Osteoblast (primary cell): ENCODE measurements at regions not wholly inside any gene's neighbourhood (a gene's known extent, or its start where the extent isn't known, plus 50 kb on each side); places are given as distances from the start of the nearest gene placed in this dataset.

Experiments used
- DNase-seq: peaks from one replicate; pipeline ENCODE4 v3.0.0; 2011; ENCODE audit warnings: low spot score, mixed read lengths; ENCODE audit not compliant: insufficient read length; ENCODE audit errors: missing footprints
- H2AFZ ChIP-seq: 2 replicates; pipeline ENCODE4 v1.6.0; 2011; ENCODE audit warnings: mild to moderate bottlenecking, low read length
- H3K27ac ChIP-seq: 2 replicates; pipeline ENCODE4 v1.5.1; 2011; ENCODE audit warnings: mild to moderate bottlenecking, low read depth, low read length, moderate library complexity
- H3K27me3 ChIP-seq: 2 replicates; pipeline ENCODE4 v1.6.0; 2012; ENCODE audit warnings: mild to moderate bottlenecking, control low read depth, inconsistent platforms, low read length, moderate library complexity; ENCODE audit not compliant: insufficient read depth
- H3K36me3 ChIP-seq: 2 replicates; pipeline ENCODE4 v1.5.1; 2011; ENCODE audit warnings: mild to moderate bottlenecking, low read length, control low read depth, moderate library complexity; ENCODE audit not compliant: insufficient read depth
- H3K4me1 ChIP-seq: 2 replicates; pipeline ENCODE4 v1.5.1; 2011; ENCODE audit warnings: mild to moderate bottlenecking, low read length, control low read depth, moderate library complexity; ENCODE audit not compliant: insufficient read depth
- H3K4me2 ChIP-seq: 2 replicates; pipeline ENCODE4 v1.6.0; 2011; ENCODE audit warnings: mild to moderate bottlenecking, low read length; ENCODE audit not compliant: insufficient read depth
- H3K4me3 ChIP-seq: fragments of 200-600 bp; sonication (generic); 3 replicates; pipeline ENCODE4 v1.5.1; 2012; ENCODE audit warnings: mild to moderate bottlenecking, low read length, inconsistent platforms; ENCODE audit not compliant: insufficient read depth
- H3K79me2 ChIP-seq: 2 replicates; pipeline ENCODE4 v1.6.0; 2012; ENCODE audit warnings: mild to moderate bottlenecking, low read length, control low read depth, inconsistent platforms; ENCODE audit not compliant: insufficient read depth
- H3K9me3 ChIP-seq: 2 replicates; pipeline ENCODE4 v1.5.1; 2011; ENCODE audit warnings: low read depth, low read length, control low read depth
- H4K20me1 ChIP-seq: 2 replicates; pipeline ENCODE4 v1.6.0; 2012; ENCODE audit warnings: mild to moderate bottlenecking, low read length, control low read depth; ENCODE audit not compliant: insufficient read depth
- TF ChIP-seq, protein P1 (sequence below): IDR thresholded peaks from 2 replicates; pipeline ENCODE4 v1.5.1; 2011; ENCODE audit warnings: mild to moderate bottlenecking, low read depth, low read length, moderate library complexity; ENCODE audit errors: extremely low read depth

DNA sequence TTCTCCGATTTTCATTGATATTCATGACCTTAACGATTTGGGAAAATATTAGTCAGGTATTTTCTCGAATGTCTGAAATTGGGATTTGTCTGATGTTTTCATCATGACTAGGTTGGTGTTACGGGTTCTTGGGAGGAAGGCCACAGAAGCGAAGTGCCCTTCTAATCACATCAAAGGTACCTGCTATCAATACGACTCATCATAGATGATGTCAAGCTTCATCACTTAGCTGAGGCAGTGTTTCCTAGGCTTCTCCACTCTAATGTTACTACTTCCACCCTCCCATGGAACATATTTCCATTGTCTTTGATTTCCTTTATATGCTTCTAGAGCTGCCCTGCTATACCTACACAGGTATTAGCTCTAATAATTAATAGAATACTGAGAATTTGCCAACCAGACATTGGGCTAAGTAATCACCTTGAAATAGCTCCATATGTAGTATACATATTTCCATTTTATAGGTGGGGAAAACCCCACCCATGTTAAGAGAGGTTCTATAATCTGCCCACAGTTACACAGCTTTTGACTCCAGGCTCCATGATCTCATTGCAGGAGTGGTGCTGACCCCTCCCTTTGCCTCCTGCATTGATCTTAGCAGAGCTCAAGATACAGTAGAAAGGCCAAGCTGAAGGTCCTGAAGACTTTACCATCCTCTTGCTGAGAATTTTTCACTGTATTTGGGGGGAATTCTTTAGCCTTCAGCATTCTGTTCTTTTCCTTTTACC is 238.6 kb upstream of the ADAMTSL1 start:
- no peaks in the 10 kb centered on the region for H3K9me3 ChIP-seq
- no peak for DNase-seq
- TF ChIP-seq, protein P1, sequence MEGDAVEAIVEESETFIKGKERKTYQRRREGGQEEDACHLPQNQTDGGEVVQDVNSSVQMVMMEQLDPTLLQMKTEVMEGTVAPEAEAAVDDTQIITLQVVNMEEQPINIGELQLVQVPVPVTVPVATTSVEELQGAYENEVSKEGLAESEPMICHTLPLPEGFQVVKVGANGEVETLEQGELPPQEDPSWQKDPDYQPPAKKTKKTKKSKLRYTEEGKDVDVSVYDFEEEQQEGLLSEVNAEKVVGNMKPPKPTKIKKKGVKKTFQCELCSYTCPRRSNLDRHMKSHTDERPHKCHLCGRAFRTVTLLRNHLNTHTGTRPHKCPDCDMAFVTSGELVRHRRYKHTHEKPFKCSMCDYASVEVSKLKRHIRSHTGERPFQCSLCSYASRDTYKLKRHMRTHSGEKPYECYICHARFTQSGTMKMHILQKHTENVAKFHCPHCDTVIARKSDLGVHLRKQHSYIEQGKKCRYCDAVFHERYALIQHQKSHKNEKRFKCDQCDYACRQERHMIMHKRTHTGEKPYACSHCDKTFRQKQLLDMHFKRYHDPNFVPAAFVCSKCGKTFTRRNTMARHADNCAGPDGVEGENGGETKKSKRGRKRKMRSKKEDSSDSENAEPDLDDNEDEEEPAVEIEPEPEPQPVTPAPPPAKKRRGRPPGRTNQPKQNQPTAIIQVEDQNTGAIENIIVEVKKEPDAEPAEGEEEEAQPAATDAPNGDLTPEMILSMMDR: no peak
- no peak overlapping the region for H3K4me3 ChIP-seq
- no peaks in the 10 kb centered on the region for H3K27me3 ChIP-seq
- H3K27ac ChIP-seq: no peak overlapping the region
- H3K79me2 ChIP-seq: no peaks in the 10 kb centered on the region
- H3K4me1 ChIP-seq: peaks cover 24% of the 10 kb centered on the region
- H3K4me2 ChIP-seq: no peak overlapping the region
- no peak overlapping the region for H2AFZ ChIP-seq
- no peaks in the 10 kb centered on the region for H4K20me1 ChIP-seq
- no peaks in the 10 kb centered on the region for H3K36me3 ChIP-seq

DNA sequence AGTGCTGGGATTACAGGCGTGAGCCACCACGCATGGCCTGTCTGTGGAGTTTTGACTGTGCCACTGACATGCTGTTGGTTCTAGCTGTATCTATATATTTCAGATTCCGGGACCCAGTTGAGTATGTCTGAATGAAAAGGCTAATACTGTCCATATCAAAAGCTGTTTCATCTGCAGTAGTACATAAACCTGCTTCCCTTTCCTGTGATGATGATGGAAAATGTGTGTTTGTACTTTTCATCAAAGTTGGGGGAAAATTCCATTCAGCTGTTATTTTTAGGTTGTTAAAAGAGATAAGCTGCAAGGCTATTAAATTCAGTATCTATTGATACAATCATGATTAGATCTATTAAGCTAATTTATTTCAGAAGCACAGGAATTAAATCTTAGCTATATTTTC is 237.6 kb upstream of the ADAMTSL1 start:
- no peak overlapping the region for H2AFZ ChIP-seq
- H3K4me3 ChIP-seq: no peak overlapping the region
- peaks cover 24% of the 10 kb centered on the region for H3K4me1 ChIP-seq
- H3K27me3 ChIP-seq: no peaks in the 10 kb centered on the region
- no peaks in the 10 kb centered on the region for H3K79me2 ChIP-seq
- no peaks in the 10 kb centered on the region for H3K9me3 ChIP-seq
- no peak overlapping the region for H3K4me2 ChIP-seq
- no peak for DNase-seq
- H3K36me3 ChIP-seq: no peaks in the 10 kb centered on the region
- TF ChIP-seq, protein P1: no peak
- H4K20me1 ChIP-seq: no peaks in the 10 kb centered on the region
- H3K27ac ChIP-seq: no peak overlapping the region

DNA sequence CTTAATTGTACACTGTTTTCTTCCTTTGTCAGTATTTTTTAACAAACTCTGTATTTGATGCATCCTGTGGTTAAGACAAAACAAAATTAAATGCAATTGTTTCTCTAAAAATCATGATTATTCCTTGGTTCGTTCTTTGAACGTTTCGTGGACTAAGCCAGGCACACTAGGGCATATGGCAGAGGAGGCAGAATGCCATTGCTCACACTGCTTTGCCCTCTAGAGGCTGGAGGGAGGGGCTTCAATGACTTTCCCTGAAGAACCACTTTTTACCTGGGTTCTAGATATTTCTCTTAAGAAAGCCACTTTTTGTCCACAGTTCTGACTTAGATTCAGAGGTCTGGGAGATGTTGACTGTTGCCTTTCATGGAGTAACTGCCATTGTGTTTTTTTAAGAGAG is 236.2 kb upstream of the ADAMTSL1 start:
- Histone ChIP-seq H3K4me1 (peaks cover 24% of the 10 kb centered on the region), H3K27ac (peak overlapping the region; percentile 84), H3K27me3 (no peaks in the 10 kb centered on the region), H3K4me2 (peak overlapping the region; percentile 77), H3K4me3 (peak overlapping the region; percentile 24), H3K36me3 (no peaks in the 10 kb centered on the region), H2AFZ (no peak overlapping the region), H4K20me1 (no peaks in the 10 kb centered on the region), H3K79me2 (no peaks in the 10 kb centered on the region), H3K9me3 (no peaks in the 10 kb centered on the region)
- DNase-seq: no peak
- TF ChIP-seq, protein P1: no peak

DNA sequence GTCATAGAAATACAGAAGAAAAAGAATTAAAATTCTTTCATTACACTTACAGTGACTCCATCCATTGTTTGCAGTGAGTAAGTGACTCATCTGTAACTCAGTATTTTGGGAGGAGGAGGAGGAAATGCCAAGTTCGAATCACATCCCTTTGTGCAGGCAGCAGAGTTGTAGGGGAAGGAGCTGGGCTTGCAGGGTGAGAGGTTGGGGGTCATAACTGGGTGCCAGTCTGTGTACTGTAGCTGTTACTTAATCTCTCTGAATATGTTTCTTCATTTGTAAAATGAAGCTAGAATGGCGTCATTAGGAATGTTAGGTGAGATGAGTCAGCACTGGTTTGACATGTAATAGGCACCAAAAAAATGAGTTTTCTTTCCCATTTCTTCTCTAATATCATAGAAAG is 235.7 kb upstream of the ADAMTSL1 start:
- no peaks in the 10 kb centered on the region for H4K20me1 ChIP-seq
- peak; percentile 66 for DNase-seq
- H3K79me2 ChIP-seq: no peaks in the 10 kb centered on the region
- H3K4me3 ChIP-seq: peak overlapping the region; percentile 24
- H3K4me1 ChIP-seq: peaks cover 24% of the 10 kb centered on the region
- no peaks in the 10 kb centered on the region for H3K27me3 ChIP-seq
- TF ChIP-seq, protein P1: no peak
- peak overlapping the region; percentile 77 for H3K4me2 ChIP-seq
- no peaks in the 10 kb centered on the region for H3K36me3 ChIP-seq
- H3K9me3 ChIP-seq: no peaks in the 10 kb centered on the region
- H2AFZ ChIP-seq: no peak overlapping the region
- H3K27ac ChIP-seq: peak overlapping the region; percentile 84
